CD14-positive monocyte (primary cell): ENCODE measurements at regions not wholly inside any gene's neighbourhood (a gene's known extent, or its start where the extent isn't known, plus 50 kb on each side); places are given as distances from the start of the nearest gene placed in this dataset.

Experiments used
- DNase-seq, 3 donors: peaks; one replicate each; pipeline ENCODE4 v3.0.0-alpha.2; 2011 to 2022
- H2AFZ ChIP-seq: 2 replicates; pipeline ENCODE4 v1.6.0; 2012; ENCODE audit warnings: mild to moderate bottlenecking, low read depth, low read length, inconsistent platforms; ENCODE audit not compliant: insufficient read depth, poor library complexity, severe bottlenecking
- H3K27ac ChIP-seq, 2 donors: 1 replicate in 1 of 2; 2 replicates in 1 of 2; pipeline ENCODE4 v1.5.1; 2012 to 2013; ENCODE audit warnings: low read length in 2 of 2, control low read depth in 1 of 2, inconsistent platforms in 1 of 2, low read depth in 1 of 2, mild to moderate bottlenecking in 1 of 2
- H3K27me3 ChIP-seq, 2 donors: one replicate each; pipeline versions ENCODE4 v1.6.0 to v1.6.1; 2011 to 2013; ENCODE audit warnings: low read length in 2 of 2; ENCODE audit not compliant: control insufficient read depth in 2 of 2, insufficient read depth in 2 of 2
- H3K36me3 ChIP-seq, 2 donors: replicated peaks in 1 of 2; 1 replicate in 1 of 2; 2 replicates in 1 of 2; pipeline versions ENCODE4 v1.5.1 to v1.6.1; 2012 to 2013; ENCODE audit warnings: low read length in 2 of 2, control low read depth in 1 of 2, inconsistent platforms in 1 of 2, mild to moderate bottlenecking in 1 of 2; ENCODE audit not compliant: insufficient read depth in 2 of 2, control insufficient read depth in 1 of 2
- H3K4me1 ChIP-seq, 2 donors: 1 replicate in 1 of 2; 2 replicates in 1 of 2; pipeline versions ENCODE4 v1.5.1 to v1.6.1; 2012 to 2013; ENCODE audit warnings: low read length in 2 of 2, control low read depth in 1 of 2, inconsistent platforms in 1 of 2, mild to moderate bottlenecking in 1 of 2, moderate library complexity in 1 of 2; ENCODE audit not compliant: insufficient read depth in 2 of 2, control insufficient read depth in 1 of 2
- H3K4me2 ChIP-seq: replicated peaks from 2 replicates; pipeline ENCODE3; 2012; ENCODE audit warnings: low read length, moderate library complexity, mild to moderate bottlenecking; ENCODE audit not compliant: poor library complexity, severe bottlenecking; ENCODE audit errors: extremely low read depth
- H3K4me3 ChIP-seq, 3 experiments: fragments of 200-600 bp in 1 of 3; sonication (generic) in 1 of 3; replicated peaks in 1 of 3; 1 replicate in 2 of 3; 2 replicates in 1 of 3; pipeline ENCODE4 v1.5.1; 2011 to 2013; ENCODE audit warnings: low read length in 3 of 3, mild to moderate bottlenecking in 3 of 3, control low read depth in 2 of 3, low read depth in 2 of 3, inconsistent platforms in 1 of 3, moderate library complexity in 1 of 3
- H3K79me2 ChIP-seq: 2 replicates; pipeline ENCODE4 v1.6.0; 2012; ENCODE audit warnings: mild to moderate bottlenecking, control low read depth, inconsistent platforms, low read length, moderate library complexity; ENCODE audit not compliant: insufficient read depth
- H3K9ac ChIP-seq: 2 replicates; pipeline ENCODE4 v1.6.0; 2017; ENCODE audit warnings: low read length, mild to moderate bottlenecking; ENCODE audit not compliant: insufficient read depth, poor library complexity, severe bottlenecking
- H3K9me3 ChIP-seq, 2 donors: replicated peaks in 1 of 2; 1 replicate in 1 of 2; 2 replicates in 1 of 2; pipeline versions ENCODE4 v1.5.1 to v1.6.1; 2012 to 2013; ENCODE audit warnings: low read length in 2 of 2, control low read depth in 1 of 2; ENCODE audit not compliant: control insufficient read depth in 1 of 2, insufficient read depth in 1 of 2
- H4K20me1 ChIP-seq: 2 replicates; pipeline ENCODE4 v1.6.0; 2012; ENCODE audit warnings: mild to moderate bottlenecking, low read length, control low read depth, moderate library complexity; ENCODE audit not compliant: insufficient read depth
- H3K27ac Mint-ChIP-seq, 7 donors: one replicate each; pipeline ENCODE4 v1.8.0; 2020; ENCODE audit warnings: mild to moderate bottlenecking in 7 of 7, mixed read lengths in 7 of 7, moderate library complexity in 6 of 7, inconsistent platforms in 2 of 7
- H3K27me3 Mint-ChIP-seq, 3 donors: one replicate each; pipeline ENCODE4 v1.8.0; 2021 to 2022; ENCODE audit warnings: low read depth in 3 of 3, mild to moderate bottlenecking in 3 of 3, mixed read lengths in 3 of 3, moderate library complexity in 3 of 3, inconsistent platforms in 1 of 3
- H3K36me3 Mint-ChIP-seq, 2 donors: one replicate each; pipeline ENCODE4 v1.8.0; 2020; ENCODE audit warnings: mixed read lengths in 2 of 2, inconsistent platforms in 1 of 2, mild to moderate bottlenecking in 1 of 2
- H3K4me1 Mint-ChIP-seq: one replicate; pipeline ENCODE4 v1.8.0; 2020; ENCODE audit warnings: mild to moderate bottlenecking, mixed read lengths
- H3K4me3 Mint-ChIP-seq, 2 donors: one replicate each; pipeline ENCODE4 v1.8.0; 2020; ENCODE audit warnings: mild to moderate bottlenecking in 2 of 2, mixed read lengths in 2 of 2, moderate library complexity in 1 of 2
- H3K9me3 Mint-ChIP-seq, 7 donors: one replicate each; pipeline ENCODE4 v1.8.0; 2020 to 2022; ENCODE audit warnings: mixed read lengths in 7 of 7, mild to moderate bottlenecking in 6 of 7, moderate library complexity in 6 of 7, inconsistent platforms in 2 of 7
- WGBS: methylation state at CpG from one replicate; pipeline ENCODE4 v1.1.5; 2013; ENCODE audit warnings: missing lambda C conversion rate; ENCODE audit not compliant: insufficient coverage; 5-methylcytosine and 5-hydroxymethylcytosine counted together
- intact Hi-C, 2 donors: fragments of 100-400 bp; cut with micrococcal nuclease; formaldehyde crosslinking; loops; one replicate each; pipeline versions ENCODE4 v1.15.0 to v1.15.1; 2023
- TF ChIP-seq, protein P1 (sequence below): fragments of 200-600 bp; IDR thresholded peaks from one replicate; pipeline ENCODE4 v1.8.0; 2022; ENCODE audit warnings: antibody characterized with exemption, mild to moderate bottlenecking

DNA sequence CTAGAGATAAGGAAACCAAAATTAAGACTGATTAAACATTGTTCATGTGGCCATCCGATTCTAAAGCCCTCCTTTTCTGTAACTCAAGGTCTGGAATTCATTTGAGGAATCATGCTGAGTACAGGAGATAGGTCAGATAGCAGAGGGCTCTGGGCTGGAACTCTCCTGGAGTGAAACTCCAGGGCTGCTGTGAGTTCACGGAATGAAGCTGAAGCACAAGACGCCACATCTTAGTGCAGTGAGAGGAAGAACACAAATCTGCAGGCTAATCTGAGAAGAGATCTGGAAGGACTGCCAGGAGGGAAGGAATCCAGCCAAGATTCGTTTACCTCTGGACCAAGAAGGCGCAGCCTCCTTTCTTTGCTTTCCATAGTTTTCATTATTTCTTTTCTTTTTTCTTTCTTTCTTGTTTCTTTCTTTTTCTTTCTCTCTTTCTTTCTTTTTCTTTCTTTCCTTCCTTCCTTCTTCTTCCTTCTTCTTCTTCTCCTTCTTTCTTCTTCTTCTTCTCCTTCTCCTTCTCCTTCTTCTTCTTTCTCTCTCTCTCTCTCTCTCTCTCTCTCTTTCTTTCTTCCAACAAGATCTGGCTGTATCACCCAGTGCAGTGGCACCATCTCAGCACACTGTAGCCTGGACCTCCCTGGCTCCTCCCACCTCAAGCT, 74.8 kb upstream of the ATP1B1 start:
- no peaks in the 10 kb centered on the region for H3K27me3 ChIP-seq

DNA sequence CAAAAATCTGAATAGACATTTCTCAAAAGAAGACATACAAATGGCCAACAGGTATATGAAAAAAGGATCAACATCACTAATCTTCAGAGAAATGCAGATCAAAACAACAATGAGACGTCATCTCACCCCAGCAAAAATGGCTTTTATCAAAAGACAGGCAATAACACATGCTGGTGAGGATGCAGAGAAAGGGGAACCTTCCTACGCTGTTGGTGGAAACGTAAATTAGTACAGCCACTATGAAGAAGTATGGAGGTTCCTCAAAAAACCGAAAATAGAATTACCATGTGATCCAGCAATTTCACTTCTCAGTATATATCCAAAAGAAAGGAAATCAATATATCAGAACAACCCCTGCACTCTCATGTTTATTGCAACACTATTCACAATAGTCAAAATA, 65.1 kb upstream of the ATP1B1 start:
- Histone ChIP-seq H3K9me3 (peaks cover 0 to under 1% of the 10 kb centered on the region in 2 donors), H4K20me1 (no peaks in the 10 kb centered on the region), H3K4me3 (no peak overlapping the region), H2AFZ (no peak overlapping the region), H3K4me2 (peak overlapping the region; percentile 58), H3K4me1 (peaks cover 44 to 53% of the 10 kb centered on the region in 2 donors), H3K79me2 (no peaks in the 10 kb centered on the region), H3K9ac (no peak overlapping the region), H3K27ac (peak overlapping the region in 1 of 2 donors; percentile 68), H3K27me3 (no peaks in the 10 kb centered on the region), H3K36me3 (no peaks in the 10 kb centered on the region)
- Mint-ChIP-seq H3K4me1 (peaks cover 52% of the 10 kb centered on the region), H3K9me3 (peaks cover 7 to 17% (median 13%) of the 10 kb centered on the region in 7 donors), H3K27ac (peak overlapping the region; percentile 75 to 91 (median 86)), H3K27me3 (peaks cover 1 to 7% (median 3%) of the 10 kb centered on the region in 3 donors), H3K36me3 (peaks cover 0 to 4% of the 10 kb centered on the region in 2 donors), H3K4me3 (peak overlapping the region in 1 of 2 donors; percentile 52)
- TF ChIP-seq, protein P1, sequence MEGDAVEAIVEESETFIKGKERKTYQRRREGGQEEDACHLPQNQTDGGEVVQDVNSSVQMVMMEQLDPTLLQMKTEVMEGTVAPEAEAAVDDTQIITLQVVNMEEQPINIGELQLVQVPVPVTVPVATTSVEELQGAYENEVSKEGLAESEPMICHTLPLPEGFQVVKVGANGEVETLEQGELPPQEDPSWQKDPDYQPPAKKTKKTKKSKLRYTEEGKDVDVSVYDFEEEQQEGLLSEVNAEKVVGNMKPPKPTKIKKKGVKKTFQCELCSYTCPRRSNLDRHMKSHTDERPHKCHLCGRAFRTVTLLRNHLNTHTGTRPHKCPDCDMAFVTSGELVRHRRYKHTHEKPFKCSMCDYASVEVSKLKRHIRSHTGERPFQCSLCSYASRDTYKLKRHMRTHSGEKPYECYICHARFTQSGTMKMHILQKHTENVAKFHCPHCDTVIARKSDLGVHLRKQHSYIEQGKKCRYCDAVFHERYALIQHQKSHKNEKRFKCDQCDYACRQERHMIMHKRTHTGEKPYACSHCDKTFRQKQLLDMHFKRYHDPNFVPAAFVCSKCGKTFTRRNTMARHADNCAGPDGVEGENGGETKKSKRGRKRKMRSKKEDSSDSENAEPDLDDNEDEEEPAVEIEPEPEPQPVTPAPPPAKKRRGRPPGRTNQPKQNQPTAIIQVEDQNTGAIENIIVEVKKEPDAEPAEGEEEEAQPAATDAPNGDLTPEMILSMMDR, result no peak
- peak; percentile 73 to 80 (median 76) for DNase-seq
- intact Hi-C loops, result loop anchor here in 1 of 2 donors (10.0 kb wide), 1 partner anchor 63 kb away; the partner anchor contains the start of gene ATP1B1
- WGBS, result no CpG with 5 or more reads among the region's 4 CpGs

More for the DNA sequence above, 74.8 kb upstream of the ATP1B1 start:
- H3K4me1 ChIP-seq, result no peaks in the 10 kb centered on the region
- no peak overlapping the region for H3K4me3 ChIP-seq
- H3K4me3 Mint-ChIP-seq, result no peak overlapping the region
- no peaks in the 10 kb centered on the region for H3K36me3 ChIP-seq
- intact Hi-C loops, result no loop called here
- peaks cover 0 to 2% of the 10 kb centered on the region in 2 donors for H3K36me3 Mint-ChIP-seq
- peaks cover 0 to 4% of the 10 kb centered on the region in 2 donors for H3K9me3 ChIP-seq
- no peaks in the 10 kb centered on the region for H3K79me2 ChIP-seq
- DNase-seq, result no peak
- H3K4me1 Mint-ChIP-seq, result no peaks in the 10 kb centered on the region
- H4K20me1 ChIP-seq, result no peaks in the 10 kb centered on the region
- WGBS, result 67% methylated on average over 5 of the region's 5 CpGs
- no peak overlapping the region for H3K27ac ChIP-seq
- H3K4me2 ChIP-seq, result no peak overlapping the region
- TF ChIP-seq, protein P1, result no peak
- peaks cover 0 to 10% (median 8%) of the 10 kb centered on the region in 7 donors for H3K9me3 Mint-ChIP-seq
- H2AFZ ChIP-seq, result no peak overlapping the region
- no peak overlapping the region for H3K9ac ChIP-seq
- H3K27me3 Mint-ChIP-seq, result peaks cover 0 to 2% (median 0%) of the 10 kb centered on the region in 3 donors
- peak overlapping the region in 1 of 7 donors; percentile 20 for H3K27ac Mint-ChIP-seq
